Loucy (cell line): ENCODE measurements at regions not wholly inside any gene's neighbourhood (a gene's known extent, or its start where the extent isn't known, plus 50 kb on each side); places are given as distances from the start of the nearest gene placed in this dataset.

ENCODE experiments used
- H2AFZ ChIP-seq: fragments of 200-600 bp; sonication (generic); 2 replicates; pipeline ENCODE4 v1.6.0; 2016; ENCODE audit warnings: antibody characterized with exemption, mild to moderate bottlenecking, low read length, moderate library complexity
- H3F3A ChIP-seq: fragments of 200-600 bp; 2 replicates; pipeline ENCODE4 v1.6.0; 2016; ENCODE audit warnings: antibody characterized with exemption, low read depth, mild to moderate bottlenecking
- H3K27me3 ChIP-seq: fragments of 200-600 bp; sonication (generic); 2 replicates; pipeline ENCODE4 v1.6.1; 2014; ENCODE audit warnings: low read length, mild to moderate bottlenecking; ENCODE audit not compliant: insufficient read depth, poor library complexity, severe bottlenecking
- H3K36me3 ChIP-seq: fragments of 200-600 bp; sonication (generic); 2 replicates; pipeline ENCODE4 v1.6.1; 2016; ENCODE audit warnings: low read length; ENCODE audit not compliant: insufficient read depth
- H3K4me1 ChIP-seq: fragments of 200-600 bp; sonication (generic); 2 replicates; pipeline ENCODE4 v1.5.1; 2014; ENCODE audit warnings: low read length, mild to moderate bottlenecking; ENCODE audit not compliant: insufficient read depth, poor library complexity, severe bottlenecking
- H3K4me2 ChIP-seq: fragments of 200-600 bp; sonication (generic); 2 replicates; pipeline ENCODE4 v1.6.0; 2014; ENCODE audit warnings: antibody characterized with exemption, low read length, low read depth, mild to moderate bottlenecking; ENCODE audit not compliant: poor library complexity, severe bottlenecking
- H3K4me3 ChIP-seq: fragments of 200-600 bp; sonication (generic); 2 replicates; pipeline ENCODE4 v1.5.1; 2014; ENCODE audit warnings: low read length, mild to moderate bottlenecking, mixed read lengths; ENCODE audit not compliant: poor library complexity, severe bottlenecking
- H3K79me2 ChIP-seq: fragments of 200-600 bp; sonication (generic); 2 replicates; pipeline ENCODE4 v1.6.1; 2014; ENCODE audit warnings: low read length; ENCODE audit not compliant: insufficient read depth
- H3K9ac ChIP-seq: fragments of 200-600 bp; sonication (generic); 2 replicates; pipeline ENCODE4 v1.6.0; 2014; ENCODE audit warnings: mild to moderate bottlenecking, low read depth, low read length, moderate library complexity; ENCODE audit not compliant: poor library complexity, severe bottlenecking
- H3K9me2 ChIP-seq: fragments of 200-600 bp; sonication (generic); replicated peaks from 2 replicates; pipeline ENCODE4 v1.6.1; 2016; ENCODE audit warnings: low read depth, low read length, mixed read lengths
- H3K9me3 ChIP-seq: fragments of 200-600 bp; sonication (generic); 2 replicates; pipeline ENCODE4 v1.6.1; 2014; ENCODE audit warnings: mild to moderate bottlenecking, antibody characterized with exemption, low read length, low read depth; ENCODE audit not compliant: insufficient read depth
- H4K20me1 ChIP-seq: fragments of 200-600 bp; sonication (generic); 2 replicates; pipeline ENCODE4 v1.6.0; 2014; ENCODE audit warnings: antibody characterized with exemption, low read length, mild to moderate bottlenecking; ENCODE audit not compliant: insufficient read depth, poor library complexity, severe bottlenecking
- EZH2phosphoT487 ChIP-seq: fragments of 200-600 bp; IDR thresholded peaks from 2 replicates; pipeline ENCODE4 v1.6.1; 2018; ENCODE audit warnings: antibody characterized with exemption, mild to moderate bottlenecking, moderate library complexity, borderline replicate concordance
- TF ChIP-seq, protein P1 (sequence below): fragments of 200-600 bp; sonication (generic); conservative IDR thresholded peaks from 2 replicates; pipeline ENCODE4 v1.5.1; 2014; ENCODE audit warnings: mild to moderate bottlenecking, antibody characterized with exemption, low read length

DNA sequence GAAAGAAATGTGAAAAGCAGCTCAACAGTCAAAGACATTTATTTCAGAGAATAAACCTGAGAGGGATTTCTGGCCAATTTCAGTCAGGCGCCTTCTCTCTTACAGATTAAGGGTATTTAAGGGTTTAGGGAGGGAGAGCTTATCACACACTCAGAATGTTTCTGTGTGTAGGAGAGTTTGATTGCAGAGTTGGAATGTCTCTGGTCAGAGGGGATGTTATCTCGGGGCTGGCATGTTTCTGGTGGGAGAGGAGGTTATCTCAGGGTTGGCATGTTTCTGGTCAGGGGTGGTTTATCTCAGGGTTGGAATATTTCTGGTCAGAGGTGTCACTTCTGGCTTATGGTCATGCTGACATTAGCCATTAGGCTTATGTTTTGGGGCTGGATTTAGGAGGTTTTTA lies 1920.5 kb upstream of the PCDH7 start:
- TF ChIP-seq, protein P1, sequence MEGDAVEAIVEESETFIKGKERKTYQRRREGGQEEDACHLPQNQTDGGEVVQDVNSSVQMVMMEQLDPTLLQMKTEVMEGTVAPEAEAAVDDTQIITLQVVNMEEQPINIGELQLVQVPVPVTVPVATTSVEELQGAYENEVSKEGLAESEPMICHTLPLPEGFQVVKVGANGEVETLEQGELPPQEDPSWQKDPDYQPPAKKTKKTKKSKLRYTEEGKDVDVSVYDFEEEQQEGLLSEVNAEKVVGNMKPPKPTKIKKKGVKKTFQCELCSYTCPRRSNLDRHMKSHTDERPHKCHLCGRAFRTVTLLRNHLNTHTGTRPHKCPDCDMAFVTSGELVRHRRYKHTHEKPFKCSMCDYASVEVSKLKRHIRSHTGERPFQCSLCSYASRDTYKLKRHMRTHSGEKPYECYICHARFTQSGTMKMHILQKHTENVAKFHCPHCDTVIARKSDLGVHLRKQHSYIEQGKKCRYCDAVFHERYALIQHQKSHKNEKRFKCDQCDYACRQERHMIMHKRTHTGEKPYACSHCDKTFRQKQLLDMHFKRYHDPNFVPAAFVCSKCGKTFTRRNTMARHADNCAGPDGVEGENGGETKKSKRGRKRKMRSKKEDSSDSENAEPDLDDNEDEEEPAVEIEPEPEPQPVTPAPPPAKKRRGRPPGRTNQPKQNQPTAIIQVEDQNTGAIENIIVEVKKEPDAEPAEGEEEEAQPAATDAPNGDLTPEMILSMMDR = no peak
- TF ChIP-seq EZH2phosphoT487 = no peak
- Histone ChIP-seq H3K9me3 (no peaks in the 10 kb centered on the region), H4K20me1 (no peaks in the 10 kb centered on the region)

DNA sequence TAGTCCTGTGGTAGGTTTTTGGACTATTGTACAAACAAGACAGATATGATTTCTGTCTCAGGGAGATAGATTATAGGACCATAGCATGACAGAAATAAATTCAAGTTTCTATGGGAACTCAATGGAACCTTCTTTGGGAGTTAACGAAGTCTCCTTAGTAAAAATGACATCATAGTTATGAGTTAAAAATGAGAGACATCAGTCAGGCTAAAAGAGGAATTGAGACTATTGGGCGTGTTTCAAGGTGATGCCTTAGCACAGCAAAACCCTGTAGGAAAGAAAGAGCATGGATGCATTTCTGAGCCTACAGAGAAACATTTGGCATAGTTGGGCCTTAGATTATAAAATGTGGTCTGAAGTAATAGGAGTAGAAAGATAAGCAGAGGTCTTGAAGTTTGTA lies 1909.1 kb upstream of the PCDH7 start:
- no peak for TF ChIP-seq EZH2phosphoT487
- TF ChIP-seq, protein P1 = no peak
- H3K9me2 ChIP-seq = no peaks in the 10 kb centered on the region
- H3K4me2 ChIP-seq = no peak overlapping the region
- no peaks in the 10 kb centered on the region for H3K79me2 ChIP-seq
- H3K9me3 ChIP-seq = no peaks in the 10 kb centered on the region
- H3K4me3 ChIP-seq = no peak overlapping the region
- no peaks in the 10 kb centered on the region for H3K36me3 ChIP-seq
- no peak overlapping the region for H2AFZ ChIP-seq
- no peaks in the 10 kb centered on the region for H4K20me1 ChIP-seq
- H3F3A ChIP-seq = no peaks in the 10 kb centered on the region
- H3K4me1 ChIP-seq = no peaks in the 10 kb centered on the region
- H3K9ac ChIP-seq = no peak overlapping the region
- H3K27me3 ChIP-seq = no peaks in the 10 kb centered on the region

More for the DNA sequence above, 1920.5 kb upstream of the PCDH7 start:
- no peak overlapping the region for H3K4me2 ChIP-seq
- H3F3A ChIP-seq = no peaks in the 10 kb centered on the region
- H3K4me1 ChIP-seq = no peaks in the 10 kb centered on the region
- H3K79me2 ChIP-seq = no peaks in the 10 kb centered on the region
- no peaks in the 10 kb centered on the region for H3K9me2 ChIP-seq
- H3K4me3 ChIP-seq = no peak overlapping the region
- no peak overlapping the region for H3K9ac ChIP-seq
- H2AFZ ChIP-seq = no peak overlapping the region
- H3K27me3 ChIP-seq = no peaks in the 10 kb centered on the region
- no peaks in the 10 kb centered on the region for H3K36me3 ChIP-seq

DNA sequence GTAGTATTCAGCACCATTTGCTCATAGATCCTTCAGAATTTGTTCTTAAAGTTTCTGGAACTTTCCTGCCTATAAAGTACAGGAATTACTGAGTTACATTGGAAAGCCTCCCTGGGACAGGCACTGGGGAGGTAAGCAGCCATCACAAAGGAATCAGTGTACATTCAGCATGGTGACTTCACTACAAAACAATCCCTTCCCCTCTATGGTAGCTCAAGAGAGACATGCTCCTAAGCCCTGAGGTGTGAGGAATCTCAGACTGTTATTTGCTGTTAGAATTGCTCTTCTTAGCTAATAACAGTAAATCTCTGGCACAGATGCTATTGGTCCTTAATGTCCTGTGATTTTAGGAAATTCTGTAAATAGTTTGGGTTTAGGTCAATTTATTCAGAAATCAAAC lies 1898.0 kb upstream of the PCDH7 start:
- H3K9me3 ChIP-seq = no peaks in the 10 kb centered on the region
- H3K4me3 ChIP-seq = no peak overlapping the region
- no peaks in the 10 kb centered on the region for H3K36me3 ChIP-seq
- no peak overlapping the region for H3K9ac ChIP-seq
- TF ChIP-seq EZH2phosphoT487 = no peak
- TF ChIP-seq, protein P1 = no peak
- H3K9me2 ChIP-seq = no peaks in the 10 kb centered on the region
- H3K27me3 ChIP-seq = no peaks in the 10 kb centered on the region
- H4K20me1 ChIP-seq = no peaks in the 10 kb centered on the region
- no peak overlapping the region for H2AFZ ChIP-seq
- no peak overlapping the region for H3K4me2 ChIP-seq
- H3K4me1 ChIP-seq = no peaks in the 10 kb centered on the region
- no peaks in the 10 kb centered on the region for H3K79me2 ChIP-seq
- no peaks in the 10 kb centered on the region for H3F3A ChIP-seq
